Fibroblast of villous mesenchyme (primary cell): ENCODE measurements at regions not wholly inside any gene's neighbourhood (a gene's known extent, or its start where the extent isn't known, plus 50 kb on each side); places are given as distances from the start of the nearest gene placed in this dataset.

Experiments used
- DNase-seq: peaks from one replicate; pipeline ENCODE4 v3.0.0-alpha.2; 2010; ENCODE audit warnings: low read depth
- H3K4me3 ChIP-seq: 2 replicates; pipeline ENCODE4 v1.5.1; 2011; ENCODE audit warnings: low read depth, mild to moderate bottlenecking, low read length
- TF ChIP-seq, protein P1 (sequence below): IDR thresholded peaks from 2 replicates; pipeline ENCODE4 v1.5.1; 2012; ENCODE audit warnings: low read depth, mild to moderate bottlenecking, low read length; ENCODE audit not compliant: insufficient read depth

DNA sequence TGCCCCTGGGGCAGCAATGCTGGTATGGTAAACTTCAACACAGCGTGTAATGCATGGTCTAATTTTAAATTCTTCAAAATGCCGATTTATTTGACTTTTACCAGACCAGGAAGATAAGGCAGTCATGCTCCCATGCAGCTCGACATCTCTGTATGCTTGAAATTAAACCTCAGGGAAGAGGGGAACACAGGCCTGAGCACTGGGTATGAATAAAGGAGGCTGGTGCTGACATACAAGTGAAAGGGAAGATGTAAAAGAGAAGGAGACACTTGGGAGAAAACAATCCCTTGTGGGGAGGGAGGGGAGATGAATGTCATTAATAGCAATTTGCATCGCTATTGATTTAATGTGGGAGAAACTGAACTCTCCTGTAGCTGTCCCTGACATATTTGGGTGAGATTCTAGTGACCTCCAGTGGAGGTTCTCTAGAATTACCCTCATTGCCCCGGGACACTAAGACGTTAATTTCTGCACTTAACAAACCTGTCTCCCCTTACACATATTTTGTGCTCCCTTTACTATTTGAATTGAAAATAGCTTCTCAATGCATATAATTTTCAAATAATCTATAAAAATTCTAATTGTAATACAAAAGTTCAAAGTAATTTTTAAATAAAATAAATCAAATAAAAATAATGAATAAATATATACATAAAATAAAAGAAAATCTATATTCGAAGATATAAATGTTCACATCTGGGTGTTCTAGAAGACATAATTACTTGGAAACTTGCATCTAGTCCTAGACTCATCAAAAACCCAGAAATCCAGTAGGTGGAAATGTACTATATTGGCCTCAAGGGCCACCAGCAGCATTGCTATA lies 283.1 kb downstream of the LMX1A start:
- peak; percentile 67 for DNase-seq

DNA sequence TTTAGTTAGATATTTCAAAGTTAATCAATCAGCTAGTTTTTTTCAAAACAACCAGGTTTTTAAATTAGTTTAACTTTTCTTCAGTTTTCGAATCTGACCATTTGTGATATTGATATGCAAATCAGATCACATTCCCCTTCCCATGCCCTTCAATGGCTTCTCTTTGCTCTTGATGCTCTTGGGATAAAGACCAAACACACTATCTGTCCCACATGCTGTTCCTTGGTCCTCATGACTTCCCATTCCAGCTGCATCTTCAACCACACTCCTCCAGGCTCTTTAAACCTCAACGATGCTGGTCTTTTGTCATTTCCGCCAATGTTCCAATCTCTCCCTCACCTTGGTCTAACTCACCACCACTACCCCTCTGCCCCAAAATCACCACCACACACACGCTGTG lies 285.8 kb downstream of the LMX1A start:
- TF ChIP-seq, protein P1, sequence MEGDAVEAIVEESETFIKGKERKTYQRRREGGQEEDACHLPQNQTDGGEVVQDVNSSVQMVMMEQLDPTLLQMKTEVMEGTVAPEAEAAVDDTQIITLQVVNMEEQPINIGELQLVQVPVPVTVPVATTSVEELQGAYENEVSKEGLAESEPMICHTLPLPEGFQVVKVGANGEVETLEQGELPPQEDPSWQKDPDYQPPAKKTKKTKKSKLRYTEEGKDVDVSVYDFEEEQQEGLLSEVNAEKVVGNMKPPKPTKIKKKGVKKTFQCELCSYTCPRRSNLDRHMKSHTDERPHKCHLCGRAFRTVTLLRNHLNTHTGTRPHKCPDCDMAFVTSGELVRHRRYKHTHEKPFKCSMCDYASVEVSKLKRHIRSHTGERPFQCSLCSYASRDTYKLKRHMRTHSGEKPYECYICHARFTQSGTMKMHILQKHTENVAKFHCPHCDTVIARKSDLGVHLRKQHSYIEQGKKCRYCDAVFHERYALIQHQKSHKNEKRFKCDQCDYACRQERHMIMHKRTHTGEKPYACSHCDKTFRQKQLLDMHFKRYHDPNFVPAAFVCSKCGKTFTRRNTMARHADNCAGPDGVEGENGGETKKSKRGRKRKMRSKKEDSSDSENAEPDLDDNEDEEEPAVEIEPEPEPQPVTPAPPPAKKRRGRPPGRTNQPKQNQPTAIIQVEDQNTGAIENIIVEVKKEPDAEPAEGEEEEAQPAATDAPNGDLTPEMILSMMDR = no peak
- H3K4me3 ChIP-seq = no peak overlapping the region
- no peak for DNase-seq

More for the DNA sequence above, 283.1 kb downstream of the LMX1A start:
- TF ChIP-seq, protein P1 = peak; percentile 77
- no peak overlapping the region for H3K4me3 ChIP-seq

DNA sequence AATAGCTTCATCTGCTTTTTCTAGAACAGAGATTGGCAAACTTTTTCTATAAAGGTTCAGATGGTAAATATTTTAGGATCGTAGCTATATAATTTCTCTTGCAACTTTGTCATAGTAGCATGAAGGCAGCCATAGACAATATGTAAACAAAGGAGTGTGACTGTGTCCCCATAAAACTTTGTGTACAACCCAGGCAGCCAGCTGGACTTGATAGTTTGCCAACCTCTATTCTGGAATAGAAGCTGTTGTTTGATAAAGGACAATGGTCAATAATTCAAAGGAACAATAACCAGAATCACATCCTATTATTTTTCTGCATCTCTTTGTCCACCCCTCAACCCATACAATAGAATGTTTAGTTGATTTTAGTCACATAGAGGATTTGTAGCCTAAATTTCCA lies 286.7 kb downstream of the LMX1A start:
- TF ChIP-seq, protein P1 = no peak
- no peak for DNase-seq
- no peak overlapping the region for H3K4me3 ChIP-seq

DNA sequence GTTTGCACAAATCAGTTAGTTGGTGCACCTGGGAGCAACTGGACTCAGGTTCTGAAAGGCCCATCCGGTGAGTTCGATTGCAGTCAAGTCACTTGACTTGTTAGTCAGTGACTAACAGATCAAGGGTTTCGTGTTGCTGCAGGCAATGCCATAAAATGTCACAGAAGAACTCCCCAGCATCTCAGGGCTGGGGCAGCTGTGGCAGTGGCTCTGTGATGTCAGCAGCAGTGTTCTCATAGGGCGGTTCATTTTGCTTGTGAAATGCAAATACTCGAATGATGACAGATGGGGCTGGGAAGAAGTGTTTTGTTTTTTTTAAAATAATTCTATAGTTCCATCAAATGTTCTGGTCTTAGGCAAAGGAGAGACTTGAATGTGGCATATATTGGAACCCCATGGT lies 287.8 kb downstream of the LMX1A start:
- DNase-seq = peak; percentile 46
- TF ChIP-seq, protein P1 = no peak
- H3K4me3 ChIP-seq = no peak overlapping the region

DNA sequence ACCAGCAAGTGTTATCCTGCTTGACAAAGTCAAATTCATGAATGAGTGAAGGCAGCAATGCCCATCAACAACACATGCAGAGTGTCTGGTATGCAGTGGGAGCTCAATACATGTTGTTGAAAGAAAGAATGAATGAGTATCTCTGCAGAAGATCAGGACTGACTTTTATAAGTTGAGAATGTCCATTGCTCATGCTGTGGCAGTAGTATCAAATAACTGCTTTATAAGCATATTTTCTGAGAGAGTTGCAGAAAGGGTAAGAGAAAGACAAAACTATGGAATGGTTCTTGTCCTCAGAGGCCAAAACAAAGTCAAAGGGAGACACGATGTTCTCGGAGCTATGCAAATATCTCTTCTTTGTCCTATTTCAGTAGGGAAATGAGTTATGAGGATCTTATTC lies 288.7 kb downstream of the LMX1A start:
- DNase-seq = no peak
- H3K4me3 ChIP-seq = no peak overlapping the region
- TF ChIP-seq, protein P1 = no peak

DNA sequence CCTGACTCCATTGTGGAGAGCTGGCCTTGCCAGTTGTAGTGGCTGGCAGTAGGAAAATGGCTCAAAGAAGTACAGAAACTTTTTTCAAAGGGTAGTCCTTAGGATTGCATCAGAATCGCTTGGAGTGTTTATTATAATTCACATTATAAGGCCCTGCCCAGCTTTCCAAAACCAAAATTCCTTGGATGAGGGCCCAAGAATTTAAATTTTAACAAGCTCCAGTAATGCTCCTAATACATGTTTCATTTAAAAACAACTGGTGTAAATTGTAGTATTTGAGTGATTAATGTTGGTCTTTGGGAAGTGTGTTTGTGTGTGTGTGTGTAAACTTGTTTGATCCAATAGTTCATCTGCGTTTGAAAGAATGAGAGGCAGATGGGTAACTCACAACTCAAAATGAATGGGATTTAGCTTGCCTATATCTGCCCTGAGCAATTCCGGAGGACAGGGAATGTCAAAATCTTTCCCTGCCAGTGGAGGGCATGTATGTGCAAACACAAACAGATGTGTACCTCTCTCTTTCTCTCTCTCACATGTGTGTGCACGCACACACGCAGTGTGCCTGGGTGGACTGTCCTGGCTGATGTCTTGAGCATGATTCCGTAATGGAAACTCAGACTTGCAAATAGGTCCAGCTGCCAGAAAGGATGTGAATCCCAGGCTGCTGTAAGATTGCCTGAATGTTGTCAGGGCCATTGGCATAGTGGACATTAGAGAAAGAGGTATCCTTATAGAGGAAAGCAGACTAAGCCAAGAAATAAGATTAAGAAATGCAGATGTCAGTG lies 293.1 kb downstream of the LMX1A start:
- no peak overlapping the region for H3K4me3 ChIP-seq
- TF ChIP-seq, protein P1 = no peak
- peak; percentile 19 for DNase-seq
